Epithelial cell of esophagus (primary cell): ENCODE measurements at regions not wholly inside any gene's neighbourhood (a gene's known extent, or its start where the extent isn't known, plus 50 kb on each side); places are given as distances from the start of the nearest gene placed in this dataset.

Experiments
- DNase-seq: peaks from one replicate; pipeline ENCODE4 v3.0.0; 2010; ENCODE audit warnings: low read depth
- H3K4me3 ChIP-seq: 2 replicates; pipeline ENCODE4 v1.5.1; 2011; ENCODE audit warnings: mild to moderate bottlenecking, low read length, control low read depth
- TF ChIP-seq, protein P1 (sequence below): IDR thresholded peaks from 2 replicates; pipeline ENCODE4 v1.5.1; 2011; ENCODE audit warnings: low read depth, mild to moderate bottlenecking, low read length, control low read depth, inconsistent platforms; ENCODE audit not compliant: insufficient read depth; ENCODE audit errors: missing control alignments

DNA sequence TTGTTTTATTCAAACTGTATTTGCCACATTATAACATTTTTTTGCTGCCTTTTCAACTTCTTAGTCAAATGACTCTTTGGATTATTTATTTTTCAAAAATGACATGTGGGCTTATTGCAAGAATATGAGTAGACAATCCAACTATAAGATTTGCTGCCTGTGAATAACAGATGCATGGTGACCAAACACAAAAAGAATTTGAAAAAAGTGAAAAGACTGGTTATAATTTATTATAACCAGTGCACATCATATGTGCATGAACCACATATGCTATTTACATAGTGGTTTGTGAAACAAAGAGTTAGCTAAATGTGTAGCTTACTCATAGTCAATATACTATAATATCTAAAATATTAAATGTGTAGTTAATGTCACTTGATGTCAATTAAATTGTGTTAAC, 2086.8 kb downstream of the ARAP2 start:
- no peak overlapping the region for H3K4me3 ChIP-seq
- TF ChIP-seq, protein P1, sequence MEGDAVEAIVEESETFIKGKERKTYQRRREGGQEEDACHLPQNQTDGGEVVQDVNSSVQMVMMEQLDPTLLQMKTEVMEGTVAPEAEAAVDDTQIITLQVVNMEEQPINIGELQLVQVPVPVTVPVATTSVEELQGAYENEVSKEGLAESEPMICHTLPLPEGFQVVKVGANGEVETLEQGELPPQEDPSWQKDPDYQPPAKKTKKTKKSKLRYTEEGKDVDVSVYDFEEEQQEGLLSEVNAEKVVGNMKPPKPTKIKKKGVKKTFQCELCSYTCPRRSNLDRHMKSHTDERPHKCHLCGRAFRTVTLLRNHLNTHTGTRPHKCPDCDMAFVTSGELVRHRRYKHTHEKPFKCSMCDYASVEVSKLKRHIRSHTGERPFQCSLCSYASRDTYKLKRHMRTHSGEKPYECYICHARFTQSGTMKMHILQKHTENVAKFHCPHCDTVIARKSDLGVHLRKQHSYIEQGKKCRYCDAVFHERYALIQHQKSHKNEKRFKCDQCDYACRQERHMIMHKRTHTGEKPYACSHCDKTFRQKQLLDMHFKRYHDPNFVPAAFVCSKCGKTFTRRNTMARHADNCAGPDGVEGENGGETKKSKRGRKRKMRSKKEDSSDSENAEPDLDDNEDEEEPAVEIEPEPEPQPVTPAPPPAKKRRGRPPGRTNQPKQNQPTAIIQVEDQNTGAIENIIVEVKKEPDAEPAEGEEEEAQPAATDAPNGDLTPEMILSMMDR = no peak
- peak; percentile 5 for DNase-seq

DNA sequence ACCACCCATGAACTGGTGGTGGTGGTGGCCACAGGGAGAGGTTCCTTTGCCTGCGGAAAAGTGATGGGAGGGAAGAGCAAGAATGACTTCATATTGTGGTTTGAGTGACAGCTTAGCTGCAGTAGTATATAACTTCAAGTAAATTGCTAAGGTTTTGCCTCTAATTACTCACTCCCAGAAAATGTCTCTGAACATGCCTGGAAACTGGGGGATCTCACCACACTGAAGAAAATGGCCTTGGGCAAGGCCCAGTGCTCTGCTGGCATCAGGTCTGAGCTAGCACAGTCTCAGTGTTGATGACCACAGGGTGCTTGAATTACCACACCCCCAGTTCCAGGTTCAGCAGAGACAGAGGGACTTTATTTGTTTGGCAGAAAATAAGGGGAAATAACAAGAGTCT, 2085.4 kb downstream of the ARAP2 start:
- DNase-seq = peak; percentile 89
- TF ChIP-seq, protein P1 = no peak
- H3K4me3 ChIP-seq = no peak overlapping the region

- H3K4me3 ChIP-seq = no peak overlapping the region
- TF ChIP-seq, protein P1 = no peak
- DNase-seq = peak; percentile 39
Observed at GRCh38 chr4:34170946-34171345, 2073.4 kb downstream of the ARAP2 start.

GRCh38 chr4:34176609-34177008, 2067.7 kb downstream of the ARAP2 start:
- no peak overlapping the region for H3K4me3 ChIP-seq
- TF ChIP-seq, protein P1 = no peak
- DNase-seq = no peak

DNA sequence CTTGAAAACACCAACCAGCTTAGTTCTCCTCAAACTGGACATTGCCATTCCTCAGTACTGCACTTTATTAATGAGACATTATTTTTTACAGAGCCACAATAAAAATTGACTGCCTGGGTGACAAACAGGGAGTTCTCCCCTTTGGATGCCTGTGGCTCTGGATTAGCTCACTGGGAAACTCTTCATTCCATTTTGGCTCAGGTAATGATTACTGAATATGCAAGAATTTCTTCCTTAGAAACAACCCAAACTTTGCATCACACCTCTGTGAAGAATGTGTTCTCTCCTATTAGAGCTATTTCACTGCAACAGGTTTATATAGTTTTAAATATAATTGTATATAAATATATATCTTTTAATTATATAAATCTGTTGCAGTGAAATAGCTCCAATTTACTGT, 2065.8 kb downstream of the ARAP2 start:
- TF ChIP-seq, protein P1 = no peak
- DNase-seq = no peak
- H3K4me3 ChIP-seq = no peak overlapping the region

DNA sequence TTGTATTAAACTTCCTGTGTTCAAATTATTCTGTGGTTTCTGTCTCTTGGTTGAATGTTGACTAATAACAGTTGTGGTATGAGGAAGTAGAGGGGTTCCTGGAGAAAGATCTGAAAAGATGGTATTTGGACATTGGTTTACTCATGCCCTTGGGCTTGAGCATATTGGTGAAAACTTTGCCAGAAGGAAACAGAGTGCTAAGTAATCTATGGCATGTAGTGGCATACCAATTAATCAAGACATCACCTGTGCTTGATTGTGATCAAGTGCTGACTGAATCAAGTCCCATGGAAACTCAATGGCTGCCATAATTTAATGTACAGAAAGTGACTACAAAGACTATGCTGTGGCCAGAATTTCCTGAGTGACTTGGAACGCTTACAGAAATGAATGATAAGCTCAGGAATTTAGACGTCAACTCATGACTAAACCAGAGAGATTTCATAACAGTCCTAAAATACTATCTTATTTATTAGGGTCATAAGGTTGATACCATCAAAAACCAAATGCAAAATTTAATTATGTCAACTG, 2062.9 kb downstream of the ARAP2 start:
- TF ChIP-seq, protein P1 = no peak
- H3K4me3 ChIP-seq = no peak overlapping the region
- DNase-seq = peak; percentile 89

GRCh38 chr4:34181891-34182290, 2062.4 kb downstream of the ARAP2 start:
- H3K4me3 ChIP-seq = no peak overlapping the region
- DNase-seq = peak; percentile 76
- TF ChIP-seq, protein P1 = no peak
